HepG2 (cell line): ENCODE measurements at regions not wholly inside any gene's neighbourhood (a gene's known extent, or its start where the extent isn't known, plus 50 kb on each side); places are given as distances from the start of the nearest gene placed in this dataset.

Experiments
- ATAC-seq: fragments of 200-7000 bp; cut with Tn5 transposase; 3 replicates; pipeline ENCODE4 v1.9.1; 2020; ENCODE audit warnings: mild to moderate bottlenecking, moderate library complexity
- BruUV-seq: library from RNA; stranded (reverse); fragments of 400-500 nt; replicated peaks from 2 replicates; lab custom pipeline; 2021; lab: Mats Ljungman, UMichigan
- CTCF ChIA-PET: fragments of 300-600 bp; formaldehyde crosslinking; extraction: SDS; loops from one replicate; lab custom pipeline; 2021; ENCODE audit warnings: low total read pairs, inconsistent platforms, low intra/inter-chr PET ratio; lab: Yijun Ruan, JAX
- POLR2A ChIA-PET: fragments of 350-600 bp; sonication (Branson Sonifier 250); formaldehyde crosslinking; loops from one replicate; lab custom pipeline; 2020; ENCODE audit warnings: antibody characterized with exemption, inconsistent platforms; lab: Yijun Ruan, JAX
- DNase-seq: peaks from one replicate; pipeline ENCODE4 v3.0.0-alpha.2; 2015; ENCODE audit warnings: low spot score
- FAIRE-seq: peaks from 3 replicates; lab custom pipeline; 2011; peaks lifted over from hg19 to GRCh38; lab: Jason Lieb, UNC
- H2AFZ ChIP-seq: one replicate; pipeline ENCODE4 v1.6.1; 2011; ENCODE audit warnings: low read length, inconsistent platforms
- H3K27ac ChIP-seq: fragments of 300-600 bp; 3 replicates; pipeline ENCODE4 v1.8.0; 2011; ENCODE audit warnings: mixed run types, mild to moderate bottlenecking, mixed read lengths, low read length, inconsistent platforms; ENCODE audit not compliant: insufficient read depth; ENCODE audit errors: extremely low read length
- H3K27me3 ChIP-seq, 2 experiments: fragments of 200-600 bp in 1 of 2; 2 replicates in 1 of 2; 3 replicates in 1 of 2; pipeline versions ENCODE4 v1.6.0 to v1.8.0; 2011; ENCODE audit warnings: low read length in 2 of 2, mild to moderate bottlenecking in 2 of 2, moderate library complexity in 2 of 2, inconsistent platforms in 1 of 2; ENCODE audit not compliant: insufficient read depth in 2 of 2, control insufficient read depth in 1 of 2
- H3K36me3 ChIP-seq, 2 experiments: fragments of 200-600 bp in 1 of 2; replicated peaks in 1 of 2; 2 replicates in 1 of 2; 3 replicates in 1 of 2; pipeline versions ENCODE4 v1.5.1 to v1.8.0; 2011; ENCODE audit warnings: low read length in 2 of 2, inconsistent platforms in 1 of 2; ENCODE audit not compliant: insufficient read depth in 2 of 2, control insufficient read depth in 1 of 2
- H3K4me1 ChIP-seq: 2 replicates; pipeline ENCODE4 v1.5.1; 2012; ENCODE audit warnings: low read length, inconsistent platforms; ENCODE audit not compliant: insufficient read depth
- H3K4me2 ChIP-seq: 2 replicates; pipeline ENCODE4 v1.6.0; 2011; ENCODE audit warnings: low read depth, low read length, inconsistent platforms
- H3K4me3 ChIP-seq, 3 experiments: fragments of 200-600 bp in 1 of 3; sonication (generic), shearing (Covaris generic) in 1 of 3; replicated peaks in 1 of 3; 2 replicates each; pipeline ENCODE4 v1.5.1; 2011 to 2016; ENCODE audit warnings: low read length in 3 of 3, inconsistent platforms in 2 of 3, low read depth in 2 of 3, mild to moderate bottlenecking in 2 of 3, control low read depth in 1 of 3, mixed read lengths in 1 of 3; ENCODE audit not compliant: insufficient read depth in 1 of 3
- H3K79me2 ChIP-seq: one replicate; pipeline ENCODE4 v1.6.1; 2011; ENCODE audit warnings: low read length, inconsistent platforms; ENCODE audit not compliant: insufficient read depth
- H3K9ac ChIP-seq: 2 replicates; pipeline ENCODE4 v1.6.0; 2011; ENCODE audit warnings: mild to moderate bottlenecking, low read depth, low read length, inconsistent platforms; ENCODE audit not compliant: insufficient read depth
- H3K9me3 ChIP-seq: 2 replicates; pipeline ENCODE4 v1.5.1; 2012; ENCODE audit warnings: mild to moderate bottlenecking, low read length
- H4K20me1 ChIP-seq: 2 replicates; pipeline ENCODE4 v1.6.0; 2011; ENCODE audit warnings: inconsistent platforms, mild to moderate bottlenecking, low read length, moderate library complexity; ENCODE audit not compliant: insufficient read depth
- ASH2L ChIP-seq: fragments of 300-600, 200-600 bp; sonication (generic); IDR thresholded peaks from 2 replicates; pipeline ENCODE4 v1.7.0; 2017; ENCODE audit warnings: low read depth, mild to moderate bottlenecking, moderate library complexity, mixed read lengths, low read length; ENCODE audit not compliant: insufficient read length
- ESRRA ChIP-seq: sonication (generic); formaldehyde crosslinking; IDR thresholded peaks from 2 replicates; pipeline ENCODE4 v1.5.1; 2020; ENCODE audit warnings: mild to moderate bottlenecking, low read depth, missing genetic modification reagents
- ETV6 ChIP-seq: sonication (generic); formaldehyde crosslinking; conservative IDR thresholded peaks from 2 replicates; pipeline ENCODE4 v1.4.0; 2020; ENCODE audit warnings: missing genetic modification reagents
- FIP1L1 ChIP-seq: fragments of 200-400 bp; formaldehyde crosslinking; IDR thresholded peaks from 2 replicates; pipeline ENCODE4 v1.6.1; 2018; ENCODE audit warnings: low read depth, mild to moderate bottlenecking, low read length, moderate library complexity, borderline replicate concordance; ENCODE audit not compliant: insufficient read depth
- FUBP1 ChIP-seq: sonication (generic); formaldehyde crosslinking; IDR thresholded peaks from 2 replicates; pipeline ENCODE4 v1.5.1; 2020; ENCODE audit warnings: missing genetic modification reagents, mild to moderate bottlenecking, borderline replicate concordance
- PBX3 ChIP-seq: sonication (generic); formaldehyde crosslinking; IDR thresholded peaks from 2 replicates; pipeline ENCODE4 v1.8.1; 2023; ENCODE audit warnings: missing genetic modification reagents, inconsistent platforms, borderline replicate concordance
- RAD21 ChIP-seq: fragments of 450-650 bp; formaldehyde crosslinking; IDR thresholded peaks from 2 replicates; pipeline ENCODE4 v1.5.0; 2020; ENCODE audit warnings: mild to moderate bottlenecking
- RORA ChIP-seq: sonication (generic); formaldehyde crosslinking; IDR thresholded peaks from 2 replicates; pipeline ENCODE4 v1.5.0; 2020; ENCODE audit warnings: mild to moderate bottlenecking, missing genetic modification reagents, moderate library complexity
- SP1 ChIP-seq, 2 experiments: fragments of 450-650 bp in 1 of 2; sonication (generic) in 1 of 2; formaldehyde crosslinking in 1 of 2; IDR thresholded peaks; 2 replicates each; pipeline versions ENCODE4 v1.4.0 to v1.6.1; 2016 to 2020; ENCODE audit warnings: missing genetic modification reagents in 1 of 2
- STAT6 ChIP-seq: sonication (generic); formaldehyde crosslinking; IDR thresholded peaks from 2 replicates; pipeline ENCODE4 v1.4.0; 2020; ENCODE audit warnings: missing genetic modification reagents, mild to moderate bottlenecking, borderline replicate concordance
- TMF1 ChIP-seq: sonication (generic); formaldehyde crosslinking; IDR thresholded peaks from 2 replicates; pipeline ENCODE4 v1.8.1; 2022; ENCODE audit warnings: low read depth, missing genetic modification reagents
- ZFP91 ChIP-seq: sonication (generic); formaldehyde crosslinking; IDR thresholded peaks from 2 replicates; pipeline ENCODE4 v1.9.0; 2022; ENCODE audit warnings: missing genetic modification reagents, mild to moderate bottlenecking, borderline replicate concordance
- ZFYVE20 ChIP-seq: sonication (generic); formaldehyde crosslinking; IDR thresholded peaks from 2 replicates; pipeline ENCODE4 v1.8.0; 2023; ENCODE audit warnings: low read depth, mild to moderate bottlenecking, moderate library complexity, missing genetic modification reagents, borderline replicate concordance
- ZNF224 ChIP-seq: sonication (generic); formaldehyde crosslinking; IDR thresholded peaks from 2 replicates; pipeline ENCODE4 v1.5.0; 2020; ENCODE audit warnings: mild to moderate bottlenecking, missing genetic modification reagents
- ZNF235 ChIP-seq: sonication (generic); formaldehyde crosslinking; IDR thresholded peaks from 2 replicates; pipeline ENCODE4 v1.8.1; 2023; ENCODE audit warnings: mild to moderate bottlenecking, missing genetic modification reagents, borderline replicate concordance
- ZNF264 ChIP-seq: sonication (generic); formaldehyde crosslinking; IDR thresholded peaks from 2 replicates; pipeline ENCODE4 v1.4.0; 2020; ENCODE audit warnings: missing genetic modification reagents
- ZNF292 ChIP-seq: sonication (generic); formaldehyde crosslinking; IDR thresholded peaks from 2 replicates; pipeline ENCODE4 v1.8.1; 2022; ENCODE audit warnings: mild to moderate bottlenecking, low read depth, missing genetic modification reagents, borderline replicate concordance
- ZSCAN21 ChIP-seq: sonication (generic); formaldehyde crosslinking; IDR thresholded peaks from 2 replicates; pipeline ENCODE4 v1.8.0; 2022; ENCODE audit warnings: mild to moderate bottlenecking, missing genetic modification reagents, moderate library complexity, borderline replicate concordance
- in situ Hi-C: cut with HindIII; loops from 2 replicates; pipeline ENCODE4 v1.10.0; 2017; ENCODE audit warnings: low pct_unique_long_range_greater_than_20kb; ENCODE audit not compliant: extremely low pct_ligation_motif_present
- intact Hi-C: fragments of 100-400 bp; cut with micrococcal nuclease; formaldehyde crosslinking; loops from one replicate; pipeline ENCODE4 v1.10.0; 2022; ENCODE audit not compliant: unreplicated experiment

GRCh38 chr7:46178661-46179060, 257.6 kb upstream of the IGFBP3 start:
- no peaks in the 10 kb centered on the region for H3K79me2 ChIP-seq
- DNase-seq (no peak), FAIRE-seq (no peak), ATAC-seq (no peak)
- no peaks in the 10 kb centered on the region for H3K27me3 ChIP-seq
- H2AFZ ChIP-seq, result no peak overlapping the region
- H3K9me3 ChIP-seq, result peaks cover 6% of the 10 kb centered on the region; the same call in 1 of the 2 replicates
- no TSS peak for BruUV-seq
- H3K4me3 ChIP-seq, result no peak overlapping the region
- no peak overlapping the region for H3K4me2 ChIP-seq
- H3K4me1 ChIP-seq, result no peaks in the 10 kb centered on the region
- intact Hi-C loops (no loop called here), in situ Hi-C loops (no loop called here)
- H3K9ac ChIP-seq, result no peak overlapping the region
- H4K20me1 ChIP-seq, result no peaks in the 10 kb centered on the region
- POLR2A ChIA-PET, result no interaction called here
- H3K36me3 ChIP-seq, result no peaks in the 10 kb centered on the region
- CTCF ChIA-PET, result no interaction called here
- H3K27ac ChIP-seq, result no peak overlapping the region
- no peak for TF ChIP-seq ZNF224 (CRISPR knock-in tag)
- TF ChIP-seq TMF1 (CRISPR knock-in tag), result no peak
- TF ChIP-seq ASH2L, result no peak
- TF ChIP-seq ESRRA (CRISPR knock-in tag), result no peak
- TF ChIP-seq FIP1L1, result no peak
- no peak for TF ChIP-seq FUBP1 (CRISPR knock-in tag)
- no peak for TF ChIP-seq ETV6 (CRISPR knock-in tag)
- no peak for TF ChIP-seq ZNF264 (CRISPR knock-in tag)
- TF ChIP-seq ZNF235 (CRISPR knock-in tag), result no peak
- TF ChIP-seq PBX3 (CRISPR knock-in tag), result no peak
- no peak for TF ChIP-seq ZFYVE20 (CRISPR knock-in tag)
- TF ChIP-seq RORA (CRISPR knock-in tag), result no peak
- no peak for TF ChIP-seq RAD21 (CRISPR knock-in tag)
- no peak for TF ChIP-seq SP1 (IDR thresholded peaks at IDR 0.05)
- TF ChIP-seq SP1 (CRISPR knock-in tag; IDR thresholded peaks at IDR 0.05), result no peak
- TF ChIP-seq STAT6 (CRISPR knock-in tag), result no peak
- TF ChIP-seq ZNF292 (CRISPR knock-in tag), result no peak
- TF ChIP-seq ZSCAN21, result no peak
- no peak for TF ChIP-seq ZFP91 (CRISPR knock-in tag)
